Gastrocnemius medialis (tissue), 4 donors: ENCODE measurements at regions not wholly inside any gene's neighbourhood (a gene's known extent, or its start where the extent isn't known, plus 50 kb on each side); places are given as distances from the start of the nearest gene placed in this dataset.

Experiments used
- ATAC-seq, 2 donors: fragments of 150-250 bp; one replicate each; pipeline ENCODE4 v1.9.1; 2016
- DNase-seq, 2 donors: peaks; one replicate each; pipeline ENCODE4 v3.0.0-alpha.2; 2019
- H3K27ac ChIP-seq, 4 donors: fragments of 200-600 bp; sonication (generic); 1 replicate in 1 of 4; 2 replicates in 3 of 4; pipeline ENCODE4 v1.5.1; 2016 to 2018; ENCODE audit warnings: mild to moderate bottlenecking in 2 of 4, moderate library complexity in 1 of 4
- H3K27me3 ChIP-seq, 3 donors: fragments of 200-600 bp; sonication (generic) in 2 of 3; 1 replicate in 1 of 3; 2 replicates in 2 of 3; pipeline versions ENCODE4 v1.5.1 to v1.6.0; 2016 to 2019; ENCODE audit warnings: mild to moderate bottlenecking in 1 of 3, moderate library complexity in 1 of 3
- H3K36me3 ChIP-seq, 2 donors: fragments of 200-600 bp; sonication (generic) in 1 of 2; one replicate each; pipeline ENCODE4 v1.5.1; 2017 to 2018
- H3K4me1 ChIP-seq, 2 donors: fragments of 200-600 bp; sonication (generic) in 1 of 2; one replicate each; pipeline ENCODE4 v1.5.1; 2016 to 2017; ENCODE audit warnings: mild to moderate bottlenecking in 2 of 2
- H3K4me3 ChIP-seq, 4 donors: fragments of 200-600 bp; sonication (generic) in 3 of 4; 1 replicate in 1 of 4; 2 replicates in 3 of 4; pipeline ENCODE4 v1.5.1; 2016 to 2019; ENCODE audit warnings: mild to moderate bottlenecking in 2 of 4
- H3K9me3 ChIP-seq, 3 donors: fragments of 200-600 bp; sonication (generic) in 2 of 3; 1 replicate in 1 of 3; 2 replicates in 2 of 3; pipeline ENCODE4 v1.5.1; 2016 to 2019
- CTCF ChIP-seq, 5 experiments: fragments of 450-650 bp in 3 of 5; fragments of 200-600 bp in 2 of 5; sonication (generic) in 2 of 5; IDR thresholded peaks in 4 of 5; conservative IDR thresholded peaks in 1 of 5; 1 replicate in 4 of 5; 2 replicates in 1 of 5; pipeline ENCODE4 v1.5.1; 2016 to 2019; ENCODE audit warnings: antibody characterized with exemption in 5 of 5, mild to moderate bottlenecking in 3 of 5, moderate library complexity in 3 of 5
- POLR2A ChIP-seq, 2 donors: fragments of 450-650 bp; IDR thresholded peaks; one replicate each; pipeline ENCODE4 v1.6.1; 2017; ENCODE audit warnings: antibody characterized with exemption in 2 of 2, mild to moderate bottlenecking in 2 of 2, moderate library complexity in 2 of 2
- in situ Hi-C, 4 donors: fragments of 200-750 bp; cut with MboI; loops; one replicate each; pipeline versions ENCODE4 v1.15.0 to v1.8.0; 2017; ENCODE audit warnings: low sequenced_read_pairs in 4 of 4
- intact Hi-C: fragments of 100-400 bp; cut with DNase I; formaldehyde crosslinking; loops from one replicate; pipeline ENCODE4 v1.15.1; 2023; ENCODE audit warnings: low total_unique reads

GRCh38 chrX:4435905-4436304 lies 722.5 kb upstream of the PRKX start:
- in situ Hi-C loops, result no loop called here
- H3K9me3 ChIP-seq, result no peaks in the 10 kb centered on the region
- no peak overlapping the region for H3K4me3 ChIP-seq
- TF ChIP-seq CTCF (IDR thresholded peaks at IDR 0.05 in 4 of 5, conservative IDR thresholded peaks at IDR 0.05 in 1 of 5), result no peak
- TF ChIP-seq POLR2A (IDR thresholded peaks at IDR 0.05), result no peak
- H3K27me3 ChIP-seq, result no peaks in the 10 kb centered on the region
- no peaks in the 10 kb centered on the region for H3K36me3 ChIP-seq
- DNase-seq (no peak), ATAC-seq (no peak)
- intact Hi-C loops, result no loop called here
- no peaks in the 10 kb centered on the region for H3K4me1 ChIP-seq
- no peak overlapping the region for H3K27ac ChIP-seq

- Histone ChIP-seq H3K27me3 (no peaks in the 10 kb centered on the region), H3K36me3 (no peaks in the 10 kb centered on the region), H3K4me3 (no peak overlapping the region), H3K4me1 (no peaks in the 10 kb centered on the region), H3K9me3 (no peaks in the 10 kb centered on the region), H3K27ac (no peak overlapping the region)
- in situ Hi-C loops, result no loop called here
- DNase-seq, result no peak
- intact Hi-C loops, result no loop called here
- ATAC-seq, result no peak
- no peak for TF ChIP-seq CTCF (IDR thresholded peaks at IDR 0.05 in 4 of 5, conservative IDR thresholded peaks at IDR 0.05 in 1 of 5)
- TF ChIP-seq POLR2A (IDR thresholded peaks at IDR 0.05), result no peak
These were observed 684.0 kb upstream of the PRKX start for GRCh38 chrX:4397471-4397870.

- in situ Hi-C loops, result no loop called here
These were observed 668.8 kb upstream of the PRKX start for GRCh38 chrX:4382273-4382672.

GRCh38 chrX:4380710-4381109 lies 667.3 kb upstream of the PRKX start:
- Histone ChIP-seq H3K9me3 (no peaks in the 10 kb centered on the region), H3K27ac (no peak overlapping the region), H3K36me3 (no peaks in the 10 kb centered on the region), H3K27me3 (no peaks in the 10 kb centered on the region), H3K4me3 (no peak overlapping the region), H3K4me1 (no peaks in the 10 kb centered on the region)
- in situ Hi-C loops (no loop called here), intact Hi-C loops (no loop called here)
- TF ChIP-seq CTCF (IDR thresholded peaks at IDR 0.05 in 4 of 5, conservative IDR thresholded peaks at IDR 0.05 in 1 of 5), result no peak
- no peak for TF ChIP-seq POLR2A (IDR thresholded peaks at IDR 0.05)
- ATAC-seq (no peak), DNase-seq (no peak)

More at GRCh38 chrX:4382273-4382672, 668.8 kb upstream of the PRKX start:
- Histone ChIP-seq H3K4me3 (no peak overlapping the region), H3K27ac (no peak overlapping the region), H3K9me3 (no peaks in the 10 kb centered on the region), H3K36me3 (no peaks in the 10 kb centered on the region), H3K4me1 (no peaks in the 10 kb centered on the region), H3K27me3 (no peaks in the 10 kb centered on the region)
- intact Hi-C loops, result no loop called here
- ATAC-seq (no peak), DNase-seq (no peak)
- no peak for TF ChIP-seq CTCF (IDR thresholded peaks at IDR 0.05 in 4 of 5, conservative IDR thresholded peaks at IDR 0.05 in 1 of 5)
- TF ChIP-seq POLR2A (IDR thresholded peaks at IDR 0.05), result no peak

GRCh38 chrX:4379071-4379470 lies 665.6 kb upstream of the PRKX start:
- H3K9me3 ChIP-seq, result no peaks in the 10 kb centered on the region
- ATAC-seq (no peak), DNase-seq (no peak)
- no peaks in the 10 kb centered on the region for H3K4me1 ChIP-seq
- no peaks in the 10 kb centered on the region for H3K27me3 ChIP-seq
- no peak overlapping the region for H3K4me3 ChIP-seq
- intact Hi-C loops, result no loop called here
- H3K27ac ChIP-seq, result no peak overlapping the region
- in situ Hi-C loops, result no loop called here
- TF ChIP-seq POLR2A (IDR thresholded peaks at IDR 0.05) (no peak), CTCF (IDR thresholded peaks at IDR 0.05 in 4 of 5, conservative IDR thresholded peaks at IDR 0.05 in 1 of 5) (no peak)
- H3K36me3 ChIP-seq, result no peaks in the 10 kb centered on the region
